ENCODE measurements at regions not wholly inside any gene's neighbourhood (a gene's known extent, or its start where the extent isn't known, plus 50 kb on each side); places are given as distances from the start of the nearest gene placed in this dataset.
"Not testable (repeated sequence)": the region's sequence is repeated elsewhere in the genome, so short reads cannot be mapped to it uniquely, and the experiment has no call there.

DNA sequence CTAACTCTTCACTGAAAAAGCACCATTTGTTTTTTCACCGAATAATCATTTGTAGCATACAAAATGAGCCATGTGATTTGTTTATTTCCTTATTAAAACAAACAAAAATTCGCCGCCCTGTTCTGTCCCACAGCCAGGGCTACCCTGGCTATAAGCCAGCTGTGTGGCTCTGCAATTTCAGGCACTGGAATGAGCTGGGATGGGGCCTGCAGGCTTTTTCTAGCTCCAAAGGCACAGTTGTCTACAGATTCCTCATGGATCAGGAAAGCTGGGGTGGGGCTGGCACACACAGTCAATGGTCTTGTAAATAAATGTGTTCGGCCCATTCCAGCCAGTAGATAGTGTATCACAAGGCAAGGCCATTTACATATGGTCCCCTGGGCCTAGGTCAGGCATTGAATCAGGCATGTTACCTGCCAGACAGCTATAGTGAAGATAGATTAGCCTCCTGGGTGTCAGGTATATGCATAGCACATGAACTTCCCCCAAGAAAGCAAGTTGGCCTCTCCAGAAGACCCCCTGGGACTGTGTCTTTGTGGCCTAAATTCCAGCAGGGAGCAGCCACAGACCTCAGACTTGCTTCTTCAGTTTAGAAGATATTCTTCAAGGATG, 608.9 kb downstream of the MAFB start:
- DNase-seq (ENCODE audit: low read depth) = no peak

DNA sequence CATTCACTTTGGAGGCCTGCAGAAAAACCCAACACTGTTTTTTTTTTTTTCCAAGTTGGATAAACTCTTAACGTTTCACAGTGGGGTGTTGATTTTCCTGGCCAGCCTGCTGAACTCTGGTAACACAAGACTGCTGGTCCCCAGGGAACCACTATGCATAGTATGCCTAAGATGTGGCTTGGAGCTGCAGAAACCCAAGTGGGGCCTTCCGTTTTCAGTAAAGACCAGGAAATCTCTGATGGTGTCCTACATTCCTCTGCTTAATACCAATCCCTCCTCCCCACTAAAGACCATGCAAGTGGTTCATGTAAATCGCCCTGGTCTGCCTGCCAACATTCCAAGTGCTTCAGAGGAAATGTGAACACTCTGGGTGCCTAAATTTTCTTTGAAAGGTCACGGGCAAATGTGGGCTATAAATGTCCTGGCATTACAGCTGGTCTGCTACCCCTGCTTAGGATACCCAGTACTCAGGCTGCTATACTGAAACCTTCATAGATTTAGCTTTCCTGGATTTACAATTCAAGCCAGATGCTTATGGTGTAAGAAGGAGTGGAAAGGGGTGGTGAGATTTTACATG, 615.4 kb downstream of the MAFB start:
- DNase-seq (ENCODE audit: low read depth) = peak; percentile 25

DNA sequence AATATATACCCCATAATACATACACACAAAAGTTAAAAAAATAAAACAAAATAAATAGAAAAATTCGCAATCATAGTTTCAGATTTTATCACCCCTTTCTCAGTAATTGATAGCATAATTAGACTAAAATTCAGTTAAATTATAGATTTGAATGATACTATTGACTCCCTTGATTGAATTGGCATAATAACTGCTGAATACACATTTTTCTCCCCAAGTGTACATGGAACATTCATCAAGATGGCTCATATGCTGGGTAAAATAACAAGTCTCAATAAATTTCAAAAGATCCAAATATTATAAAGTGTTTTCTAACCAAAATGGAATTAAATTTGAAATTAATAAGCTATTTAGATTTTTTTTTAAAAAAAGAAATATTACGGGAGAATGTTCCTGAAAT, 616.1 kb downstream of the MAFB start:
- no peak for DNase-seq (ENCODE audit: low read depth)

DNA sequence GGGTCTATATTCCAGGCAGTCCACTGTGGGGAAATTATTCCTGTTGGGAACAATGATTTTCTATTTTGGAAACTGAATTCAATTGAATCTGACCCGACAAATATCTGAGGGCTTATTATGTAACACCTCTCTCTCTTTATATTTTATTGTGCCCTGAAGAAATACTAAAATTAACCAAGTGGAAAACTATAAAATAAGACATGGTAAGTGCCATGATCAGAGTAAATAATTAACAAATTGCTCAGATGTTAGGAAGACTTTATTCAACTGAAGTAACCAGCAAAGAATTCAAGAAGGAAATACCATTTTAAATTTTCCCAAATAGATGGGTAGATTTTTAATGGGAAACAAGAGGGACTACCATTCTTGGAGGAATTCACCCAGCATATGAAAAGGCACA, 632.9 kb downstream of the MAFB start:
- DNase-seq (ENCODE audit: low read depth) = no peak

DNA sequence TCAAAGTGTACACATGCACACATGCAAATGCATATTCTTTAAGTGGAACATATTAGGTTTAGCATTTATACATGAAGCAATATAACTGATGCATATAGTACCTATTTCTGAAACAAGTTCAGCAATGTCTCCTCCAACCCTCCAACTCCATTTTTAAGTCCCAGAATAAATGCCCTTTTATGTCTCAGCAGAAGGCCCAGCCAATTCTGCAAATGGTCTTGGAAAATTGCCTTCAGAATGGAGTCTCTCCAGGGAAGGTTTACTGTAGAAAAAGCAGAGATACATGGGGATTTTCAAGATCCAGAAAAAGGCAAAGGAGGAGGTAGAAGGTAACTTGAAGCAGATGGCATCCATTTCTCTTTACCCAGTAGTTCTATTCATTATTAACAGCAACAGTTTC, 633.3 kb downstream of the MAFB start:
- DNase-seq (ENCODE audit: low read depth) = no peak

DNA sequence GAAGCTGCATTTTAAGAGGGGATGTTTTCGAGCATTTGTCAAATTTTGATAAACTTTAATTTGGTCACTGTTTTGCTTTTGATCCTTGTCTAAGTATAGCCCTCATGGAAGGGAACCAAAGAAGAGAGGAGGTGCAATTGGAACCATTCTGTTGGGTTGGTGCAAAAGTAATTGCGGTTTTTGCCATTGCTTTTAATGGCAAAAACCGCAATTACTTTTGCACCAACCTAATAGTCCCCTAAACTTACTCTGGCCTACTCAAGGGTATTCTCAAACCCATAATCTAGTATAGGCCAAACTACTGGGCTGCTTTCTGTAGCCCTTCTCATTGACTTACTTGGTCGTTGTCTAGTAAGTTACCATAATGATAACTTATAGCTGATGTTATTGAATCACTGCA, 634.7 kb downstream of the MAFB start:
- DNase-seq (ENCODE audit: low read depth) = no peak

DNA sequence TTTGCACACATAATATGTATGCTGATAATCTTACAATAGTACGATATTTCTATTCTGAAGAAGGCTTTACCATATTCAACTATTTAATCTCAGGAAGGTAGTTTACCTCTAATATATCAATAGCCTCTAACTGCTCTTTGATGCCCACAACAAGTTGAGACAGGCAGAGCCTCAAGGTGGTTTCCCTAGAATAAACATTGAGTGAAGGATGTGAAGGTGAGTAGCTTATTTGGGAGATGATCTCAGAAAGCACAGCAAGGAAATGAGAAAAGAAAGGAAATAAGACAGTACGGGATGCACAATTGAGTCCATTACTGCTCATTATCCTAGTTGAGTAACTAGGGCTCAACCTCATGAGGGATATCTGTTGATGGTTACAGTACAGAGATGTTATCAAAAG, 638.4 kb downstream of the MAFB start:
- no peak for DNase-seq (ENCODE audit: low read depth)

DNA sequence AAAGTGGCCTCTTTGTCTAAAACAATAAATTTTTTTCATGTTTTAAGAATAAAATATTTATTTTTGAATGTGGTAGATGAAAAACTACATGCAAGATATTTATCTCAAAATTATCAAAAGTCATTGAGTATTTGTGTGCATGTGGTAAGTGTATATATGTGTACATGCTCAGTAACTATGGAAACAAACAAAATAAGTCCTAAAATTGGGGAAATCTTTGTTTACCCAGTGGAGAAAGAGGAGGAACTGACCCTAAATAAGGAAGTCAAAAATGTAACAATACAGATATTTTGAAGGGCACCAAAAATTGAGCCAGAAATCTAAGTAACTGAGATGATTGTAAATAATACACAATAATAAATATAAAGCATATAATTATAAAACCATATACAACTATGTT, 639.2 kb downstream of the MAFB start:
- DNase-seq (ENCODE audit: low read depth) = no peak

DNA sequence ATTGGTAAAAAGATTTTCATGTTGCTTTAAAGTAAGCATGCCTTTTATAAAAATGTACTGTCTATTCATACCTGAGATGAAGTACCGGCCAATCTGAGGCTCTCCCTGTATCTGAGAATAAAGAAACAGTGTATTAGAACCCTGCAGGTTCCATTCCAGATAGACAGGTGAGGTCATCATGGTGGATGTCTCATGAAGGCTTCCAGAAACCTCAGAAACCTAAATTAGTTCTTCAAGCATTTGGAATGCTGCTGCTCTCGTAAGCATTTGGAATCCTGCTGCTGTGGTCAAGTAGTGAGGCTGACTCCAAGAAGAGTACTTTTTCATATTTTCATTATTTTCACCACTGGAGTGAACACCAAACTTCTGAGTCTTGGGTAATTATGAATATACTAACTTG, 642.3 kb downstream of the MAFB start:
- DNase-seq (ENCODE audit: low read depth) = no peak

DNA sequence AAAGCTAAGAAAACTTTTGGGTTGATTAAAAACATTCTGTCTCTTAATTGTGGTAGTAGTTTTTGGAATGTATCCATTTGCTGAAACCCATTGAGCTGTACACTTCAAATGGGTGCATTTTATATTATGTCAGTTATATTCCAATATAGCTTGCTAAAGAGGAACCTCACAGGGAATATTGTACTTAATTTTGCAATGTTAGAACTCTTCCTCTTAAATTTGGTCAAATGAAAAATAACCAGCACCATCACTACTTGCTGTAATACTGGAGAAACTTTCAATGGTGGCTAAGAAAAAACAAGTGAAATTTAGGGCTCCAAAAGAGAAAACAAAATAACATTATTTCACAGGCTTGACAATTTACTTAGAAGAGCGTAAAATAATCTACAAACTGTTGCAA, 651.5 kb downstream of the MAFB start:
- DNase-seq (ENCODE audit: low read depth) = no peak

DNA sequence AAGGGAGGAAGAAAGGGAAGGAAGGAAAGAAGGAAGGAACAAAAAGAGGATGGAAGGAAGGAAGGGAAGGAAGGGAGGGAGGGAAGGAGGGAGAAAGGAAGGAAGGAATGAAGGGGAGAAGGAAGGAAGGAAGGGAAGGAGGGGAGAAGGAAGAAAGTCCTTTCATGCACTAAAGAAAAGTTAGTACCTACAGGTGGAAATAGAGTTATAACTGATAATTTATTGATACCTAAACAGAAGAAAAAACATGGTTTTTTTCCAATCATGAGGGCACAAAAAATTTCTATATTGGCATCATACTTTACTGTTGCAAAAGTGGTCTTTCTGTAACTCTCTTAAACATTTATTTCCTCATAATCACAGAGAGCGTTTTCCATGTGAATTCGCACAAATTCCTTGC, 659.4 kb downstream of the MAFB start:
- DNase-seq (ENCODE audit: low read depth) = no peak

DNA sequence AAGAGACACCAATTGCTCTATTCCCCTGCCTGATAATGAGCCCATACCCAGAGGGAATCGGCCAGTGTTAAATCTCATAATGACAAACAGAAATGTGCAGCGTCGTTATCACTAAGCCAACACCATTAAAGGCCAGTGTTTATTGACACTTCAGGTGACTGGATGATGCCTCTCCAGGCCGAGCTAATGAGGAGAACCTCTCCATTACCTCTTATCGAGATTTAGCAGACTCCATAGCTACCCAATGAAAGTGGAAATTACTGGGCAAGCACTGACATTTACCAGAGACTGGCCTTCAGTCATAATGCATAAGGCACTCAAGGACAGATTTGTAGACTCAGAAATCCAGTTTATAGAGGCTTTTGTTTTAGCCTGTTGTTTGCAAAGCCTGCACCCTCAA, 669.5 kb downstream of the MAFB start:
- no peak for DNase-seq (ENCODE audit: low read depth)

DNA sequence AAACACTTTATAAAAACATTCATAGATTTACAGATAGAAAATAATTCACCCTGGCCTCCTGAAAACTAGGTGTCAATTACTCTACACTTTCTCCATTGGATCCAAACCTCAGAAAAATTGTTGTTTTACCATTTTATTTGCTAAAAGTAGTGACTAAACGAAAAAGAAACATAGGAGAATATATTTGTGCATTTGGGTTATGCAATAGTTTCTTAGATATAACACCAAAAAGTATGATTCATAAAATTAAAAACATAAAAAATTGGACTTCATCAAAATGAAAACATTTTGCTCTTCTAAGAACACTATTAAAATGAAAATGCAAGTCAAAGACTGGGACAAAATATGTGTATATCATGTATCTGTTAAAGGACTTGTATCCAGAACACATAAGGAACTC, 671.3 kb downstream of the MAFB start:
- DNase-seq (ENCODE audit: low read depth) = no peak

DNA sequence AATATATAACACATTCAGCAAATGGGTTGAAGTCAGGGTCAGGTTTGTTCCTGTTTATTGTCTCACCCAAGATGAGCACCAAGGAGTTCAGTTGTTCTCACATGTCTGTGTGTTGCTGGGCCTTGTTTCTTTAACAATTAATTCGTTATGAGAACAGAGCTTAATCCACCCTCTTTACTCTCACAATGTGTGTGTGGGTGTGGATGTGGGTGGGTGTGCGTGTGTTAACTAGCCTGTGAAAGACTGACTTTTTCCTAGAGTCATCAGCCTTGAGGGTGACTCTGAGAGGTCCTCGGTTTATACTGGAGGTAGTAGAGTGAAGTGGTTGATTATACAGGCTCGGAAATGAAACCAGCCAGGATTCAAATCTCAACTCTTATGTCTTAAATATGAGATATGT, 672.1 kb downstream of the MAFB start:
- peak; percentile 18 for DNase-seq (ENCODE audit: low read depth)

DNA sequence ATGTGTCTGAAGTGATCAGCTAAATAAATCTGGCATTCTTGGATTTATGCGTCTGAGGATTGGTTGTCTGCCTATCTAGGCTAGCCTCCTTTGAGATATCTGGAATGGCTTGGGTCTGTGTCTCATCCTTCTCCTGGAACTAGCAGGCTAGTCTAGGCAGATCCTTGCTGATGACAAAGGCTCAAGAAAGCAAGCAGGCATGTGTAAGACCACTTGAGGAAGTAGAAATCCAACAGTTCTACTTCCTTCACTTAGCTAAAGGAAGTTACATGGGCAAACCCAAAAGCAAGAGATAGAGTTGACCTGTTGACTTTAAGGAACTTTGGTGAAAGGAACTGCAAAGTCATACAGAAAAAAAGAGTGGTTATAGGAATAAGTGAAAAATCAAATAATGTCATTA, 672.6 kb downstream of the MAFB start:
- no peak for DNase-seq (ENCODE audit: low read depth)

DNA sequence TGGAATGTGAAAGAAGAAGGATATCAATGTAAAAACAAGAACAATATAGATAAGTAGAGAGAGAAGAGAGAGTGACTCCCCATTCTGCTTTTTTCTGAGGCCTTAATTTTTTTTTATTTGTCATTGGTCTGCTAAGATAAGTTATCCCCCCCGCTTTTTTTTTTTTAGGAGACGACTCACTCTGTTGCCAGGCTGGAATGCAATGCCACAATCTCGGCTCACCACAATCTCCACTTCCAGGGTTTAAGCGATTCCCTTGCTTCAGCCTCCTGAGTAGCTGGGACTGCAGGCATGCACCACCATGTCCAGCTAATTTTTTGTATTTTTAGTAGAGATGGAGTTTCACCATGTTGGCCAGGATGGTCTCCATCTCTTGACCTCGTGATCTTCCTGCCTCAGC, 677.0 kb downstream of the MAFB start:
- peak; percentile 42 for DNase-seq (ENCODE audit: low read depth)

DNA sequence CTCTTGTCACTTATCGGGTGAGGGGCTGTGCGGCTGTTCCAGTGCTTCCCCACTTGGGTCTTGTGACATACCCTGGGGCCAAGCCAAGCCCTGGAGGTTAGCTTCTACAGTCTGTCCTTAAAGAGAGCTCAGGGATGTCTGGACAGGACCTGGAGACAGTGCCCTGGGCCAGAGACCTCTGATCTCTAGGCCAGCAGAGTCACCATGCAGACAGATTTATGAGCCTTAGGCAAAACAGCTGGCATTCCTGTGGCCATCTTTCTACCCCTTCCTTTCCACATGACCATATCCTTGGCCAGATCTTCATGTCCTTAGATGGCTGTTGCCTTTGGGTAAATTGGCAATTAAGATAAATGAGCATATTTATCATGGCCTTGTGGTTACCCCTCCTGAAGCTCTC, 678.6 kb downstream of the MAFB start:
- DNase-seq (ENCODE audit: low read depth) = peak; percentile 100

DNA sequence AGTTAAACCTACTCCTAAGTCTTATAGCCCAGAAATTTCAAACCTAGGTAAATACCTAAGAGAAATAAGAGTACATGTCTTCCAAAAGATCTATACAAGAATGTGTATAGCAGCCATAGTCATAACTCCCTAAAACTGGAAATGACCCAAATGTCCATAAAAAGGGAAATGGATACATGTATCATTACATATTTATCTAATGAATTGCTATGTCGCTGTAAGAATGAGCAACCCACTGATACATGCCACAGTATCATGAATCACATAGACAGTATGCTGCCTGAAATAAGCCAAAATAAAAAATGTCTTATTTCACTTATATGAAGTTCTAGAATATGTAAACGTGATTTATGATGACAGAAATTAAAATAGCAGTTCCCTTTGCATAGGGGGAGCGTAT, 679.5 kb downstream of the MAFB start:
- DNase-seq (ENCODE audit: low read depth) = peak; percentile 60

DNA sequence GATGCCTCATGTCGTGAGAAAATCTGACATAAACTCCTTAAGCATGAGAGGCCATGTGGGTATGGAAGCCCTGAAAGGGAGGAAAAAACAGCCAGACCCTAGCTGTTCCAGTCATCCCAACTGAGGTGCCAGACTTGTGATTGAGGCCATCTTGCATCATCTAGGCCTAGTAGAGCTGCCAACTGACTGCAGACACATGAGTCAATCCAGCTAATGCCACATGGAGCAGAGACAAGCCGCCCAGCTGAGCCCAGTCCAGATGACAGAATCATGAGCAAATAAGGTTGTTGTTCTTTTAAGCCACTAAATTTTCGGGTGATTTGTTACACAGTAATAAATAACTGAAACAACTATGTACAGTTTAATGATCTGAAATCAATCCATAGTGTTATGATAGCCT, 680.9 kb downstream of the MAFB start:
- DNase-seq (ENCODE audit: low read depth) = peak; percentile 58

DNA sequence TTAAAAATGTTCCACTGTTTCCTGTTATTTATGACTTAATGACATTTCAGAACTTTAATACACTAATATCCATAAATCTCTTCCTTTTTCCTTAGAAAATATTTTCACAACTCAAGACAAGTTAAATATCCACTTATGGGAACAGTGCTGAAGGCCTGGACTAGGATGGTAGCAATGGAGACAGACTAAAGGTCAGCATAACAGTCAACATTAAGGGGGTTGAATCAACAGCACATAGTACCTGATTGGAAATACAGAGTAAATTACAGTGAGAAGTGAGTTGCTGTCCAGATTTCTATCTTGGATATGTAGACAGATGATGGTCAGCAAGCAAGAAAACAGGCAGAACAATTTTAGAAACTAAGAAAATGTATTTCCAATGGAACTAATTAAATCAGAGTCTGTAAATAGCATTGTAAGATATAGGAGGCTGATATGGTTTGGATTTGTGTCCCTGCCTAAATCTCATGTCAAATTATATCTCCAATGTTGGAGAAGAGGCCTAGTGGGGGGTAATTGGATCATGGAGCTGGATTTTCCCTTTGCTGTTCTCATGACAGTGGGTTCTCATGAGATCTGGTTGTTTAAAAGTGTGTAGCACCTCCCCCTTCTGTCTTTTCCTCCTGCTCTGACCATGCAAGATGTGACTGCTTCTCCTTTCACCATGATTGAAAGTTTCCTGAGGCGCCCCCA, 682.7 kb downstream of the MAFB start:
- no peak for DNase-seq (ENCODE audit: low read depth)

DNA sequence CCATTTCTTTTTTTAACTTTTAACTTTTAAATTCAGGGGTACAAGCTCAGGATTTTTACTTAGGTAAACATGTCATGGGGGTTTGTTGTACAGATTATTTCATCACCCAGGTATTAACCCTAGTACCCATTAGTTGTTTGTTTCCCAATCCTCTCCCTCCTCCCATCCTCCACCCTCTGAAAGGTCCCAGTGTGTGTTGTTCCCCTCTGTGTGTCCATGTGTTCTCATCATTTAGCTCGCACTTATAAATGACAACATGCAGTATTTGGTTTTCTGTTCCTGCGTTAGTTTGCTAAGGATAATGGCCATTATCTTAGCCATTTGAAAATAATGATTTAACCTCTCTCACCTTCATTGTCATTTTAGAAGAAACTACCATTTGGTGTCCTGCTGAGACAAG, 684.9 kb downstream of the MAFB start:
- not testable (repeated sequence) for DNase-seq (ENCODE audit: low read depth)

DNA sequence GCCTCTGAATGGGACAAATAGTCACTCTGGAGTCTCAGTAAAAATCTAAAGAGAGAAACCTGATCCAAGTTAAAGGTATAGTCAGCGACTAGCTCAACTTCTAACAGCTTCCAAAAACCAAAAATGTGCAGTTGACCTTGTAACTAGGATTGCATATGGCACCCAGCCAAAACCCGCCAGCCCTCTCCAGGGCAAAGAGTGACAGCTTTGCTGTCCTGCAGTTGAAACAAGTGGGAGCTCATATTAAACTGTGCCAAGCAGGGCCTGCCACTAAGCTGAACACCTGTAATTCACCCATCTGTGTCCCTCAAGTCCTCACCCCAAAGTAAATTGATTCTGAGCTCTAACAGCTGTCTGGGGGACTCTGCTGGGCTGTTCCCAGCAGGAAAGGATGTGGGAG, 695.3 kb downstream of the MAFB start:
- DNase-seq (ENCODE audit: low read depth) = peak; percentile 24

DNA sequence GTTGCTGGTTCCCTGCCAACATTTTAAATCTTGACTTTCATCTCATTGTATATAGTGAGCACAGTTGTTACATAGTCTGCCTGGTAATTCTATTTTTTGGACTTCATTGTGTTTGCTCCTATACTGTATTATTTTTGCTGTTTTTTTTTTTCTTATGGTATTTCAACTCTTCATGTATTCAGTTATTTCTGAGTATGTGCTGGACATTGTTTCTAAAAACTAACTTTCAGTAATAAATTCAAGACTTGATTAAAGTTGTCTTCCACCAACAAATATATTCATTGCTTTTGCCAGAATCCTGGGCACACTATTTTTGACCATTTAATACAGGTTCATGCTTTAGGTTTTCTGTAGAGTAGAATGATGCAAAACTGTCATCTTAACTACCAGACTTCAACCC, 698.3 kb downstream of the MAFB start:
- no peak for DNase-seq (ENCODE audit: low read depth)

DNA sequence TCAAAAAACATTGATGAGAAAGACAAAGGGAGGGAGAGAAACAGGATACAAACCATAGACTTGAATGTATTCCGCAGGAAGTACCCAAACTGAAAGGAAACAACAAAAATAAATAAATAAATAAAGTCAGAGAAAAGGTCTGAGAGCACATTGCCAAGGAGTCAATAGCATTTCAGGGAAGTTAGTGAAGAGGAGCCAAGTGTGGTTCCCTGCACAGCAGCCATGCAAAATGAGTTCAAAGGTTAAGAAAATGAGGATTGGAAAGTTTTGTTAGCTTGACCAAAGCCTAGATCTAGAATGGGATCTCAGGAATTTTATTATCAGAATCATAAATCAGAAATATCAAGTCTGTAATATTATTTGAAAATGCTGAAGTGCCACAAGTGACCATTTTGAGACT, 700.0 kb downstream of the MAFB start:
- no peak for DNase-seq (ENCODE audit: low read depth)
